ENCODE measurements at regions not wholly inside any gene's neighbourhood (a gene's known extent, or its start where the extent isn't known, plus 50 kb on each side); places are given as distances from the start of the nearest gene placed in this dataset.

DNA sequence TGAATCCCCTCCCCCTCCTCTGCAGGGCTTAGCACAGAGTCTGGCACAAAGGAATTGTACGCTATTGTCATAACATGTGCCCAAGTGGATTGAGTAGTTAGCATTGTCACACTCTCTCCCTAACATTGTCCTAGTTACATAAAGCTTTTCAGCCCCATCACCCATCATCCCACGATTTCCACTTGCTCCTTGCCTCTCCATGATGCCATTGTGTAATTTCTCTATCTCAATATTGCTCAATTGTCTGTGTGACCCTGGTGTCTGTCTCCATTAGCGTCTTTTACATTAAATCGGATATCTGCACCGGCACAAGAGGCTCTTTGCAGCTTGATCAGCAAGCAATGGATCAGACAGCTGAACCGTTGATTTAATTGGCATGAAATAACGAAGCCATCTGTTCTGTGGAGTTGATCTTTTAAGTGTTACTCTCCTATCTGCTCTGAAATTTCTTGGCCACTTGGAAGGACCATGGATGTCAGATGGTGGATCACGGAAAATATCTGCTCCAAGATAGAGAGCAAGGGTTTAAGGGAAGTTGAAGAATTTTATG lies 77.0 kb upstream of the HS3ST4 start:
- Histone ChIP-seq H3K36me3 (replicated peaks in 1 of 2; ENCODE audit: control insufficient read depth in 1 of 2, insufficient read depth in 2 of 2, low read length in 1 of 2) (no peaks in the 10 kb centered on the region), H3K9me2 (no peaks in the 10 kb centered on the region), H3K4me1 (ENCODE audit: control insufficient read depth in 1 of 2, insufficient read depth in 2 of 2, low read depth in 1 of 2, low read length in 1 of 2) (no peaks in the 10 kb centered on the region), H3K27me3 (ENCODE audit: insufficient read depth) (no peaks in the 10 kb centered on the region), H2AFZ (ENCODE audit: low read depth) (no peak overlapping the region), H3K4me2 (no peak overlapping the region), H3K79me2 (ENCODE audit: insufficient read depth) (no peaks in the 10 kb centered on the region), H3K4me3 (ENCODE audit: low read depth in 2 of 2, low read length in 1 of 2) (no peak overlapping the region), H3K9ac (no peak overlapping the region), H3F3A (replicated peaks; ENCODE audit: insufficient read depth) (no peaks in the 10 kb centered on the region), H3K9me3 (no peaks in the 10 kb centered on the region), H3K27ac (ENCODE audit: low read depth in 2 of 2, low read length in 1 of 2) (no peak overlapping the region), H4K20me1 (ENCODE audit: insufficient read depth) (no peaks in the 10 kb centered on the region)
- CTCF ChIA-PET = no interaction called here
- TF ChIP-seq GATA2 (CRISPR knock-in tag; IDR thresholded peaks at IDR 0.05) = no peak
- TF ChIP-seq FOXM1 (IDR thresholded peaks at IDR 0.05; ENCODE audit: low read depth) = no peak
- TF ChIP-seq NFIC (IDR thresholded peaks at IDR 0.05; ENCODE audit: borderline replicate concordance) = no peak
- no peak for TF ChIP-seq MXI1 (IDR thresholded peaks at IDR 0.05; ENCODE audit: low read depth, low read length)
- TF ChIP-seq, protein P1, sequence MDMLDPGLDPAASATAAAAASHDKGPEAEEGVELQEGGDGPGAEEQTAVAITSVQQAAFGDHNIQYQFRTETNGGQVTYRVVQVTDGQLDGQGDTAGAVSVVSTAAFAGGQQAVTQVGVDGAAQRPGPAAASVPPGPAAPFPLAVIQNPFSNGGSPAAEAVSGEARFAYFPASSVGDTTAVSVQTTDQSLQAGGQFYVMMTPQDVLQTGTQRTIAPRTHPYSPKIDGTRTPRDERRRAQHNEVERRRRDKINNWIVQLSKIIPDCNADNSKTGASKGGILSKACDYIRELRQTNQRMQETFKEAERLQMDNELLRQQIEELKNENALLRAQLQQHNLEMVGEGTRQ (IDR thresholded peaks at IDR 0.05; ENCODE audit: borderline replicate concordance, low read depth, low read length) = no peak
- no peak for TF ChIP-seq RFX5 (IDR thresholded peaks at IDR 0.05; ENCODE audit: low read length)
- TF ChIP-seq ELF1 (IDR thresholded peaks at IDR 0.05) = no peak
- TF ChIP-seq TCF12 (IDR thresholded peaks at IDR 0.05) = no peak
- TF ChIP-seq YY1 (IDR thresholded peaks at IDR 0.05; ENCODE audit: low read depth) = no peak
- TF ChIP-seq, protein P2, sequence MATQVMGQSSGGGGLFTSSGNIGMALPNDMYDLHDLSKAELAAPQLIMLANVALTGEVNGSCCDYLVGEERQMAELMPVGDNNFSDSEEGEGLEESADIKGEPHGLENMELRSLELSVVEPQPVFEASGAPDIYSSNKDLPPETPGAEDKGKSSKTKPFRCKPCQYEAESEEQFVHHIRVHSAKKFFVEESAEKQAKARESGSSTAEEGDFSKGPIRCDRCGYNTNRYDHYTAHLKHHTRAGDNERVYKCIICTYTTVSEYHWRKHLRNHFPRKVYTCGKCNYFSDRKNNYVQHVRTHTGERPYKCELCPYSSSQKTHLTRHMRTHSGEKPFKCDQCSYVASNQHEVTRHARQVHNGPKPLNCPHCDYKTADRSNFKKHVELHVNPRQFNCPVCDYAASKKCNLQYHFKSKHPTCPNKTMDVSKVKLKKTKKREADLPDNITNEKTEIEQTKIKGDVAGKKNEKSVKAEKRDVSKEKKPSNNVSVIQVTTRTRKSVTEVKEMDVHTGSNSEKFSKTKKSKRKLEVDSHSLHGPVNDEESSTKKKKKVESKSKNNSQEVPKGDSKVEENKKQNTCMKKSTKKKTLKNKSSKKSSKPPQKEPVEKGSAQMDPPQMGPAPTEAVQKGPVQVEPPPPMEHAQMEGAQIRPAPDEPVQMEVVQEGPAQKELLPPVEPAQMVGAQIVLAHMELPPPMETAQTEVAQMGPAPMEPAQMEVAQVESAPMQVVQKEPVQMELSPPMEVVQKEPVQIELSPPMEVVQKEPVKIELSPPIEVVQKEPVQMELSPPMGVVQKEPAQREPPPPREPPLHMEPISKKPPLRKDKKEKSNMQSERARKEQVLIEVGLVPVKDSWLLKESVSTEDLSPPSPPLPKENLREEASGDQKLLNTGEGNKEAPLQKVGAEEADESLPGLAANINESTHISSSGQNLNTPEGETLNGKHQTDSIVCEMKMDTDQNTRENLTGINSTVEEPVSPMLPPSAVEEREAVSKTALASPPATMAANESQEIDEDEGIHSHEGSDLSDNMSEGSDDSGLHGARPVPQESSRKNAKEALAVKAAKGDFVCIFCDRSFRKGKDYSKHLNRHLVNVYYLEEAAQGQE (IDR thresholded peaks at IDR 0.05; ENCODE audit: low read depth, low read length) = no peak
- TF ChIP-seq RAD21 (IDR thresholded peaks at IDR 0.05; ENCODE audit: low read length) = no peak
- no peak for TF ChIP-seq POLR2AphosphoS5 (IDR thresholded peaks at IDR 0.05; ENCODE audit: low read depth, low read length)
- TF ChIP-seq, protein P3, sequence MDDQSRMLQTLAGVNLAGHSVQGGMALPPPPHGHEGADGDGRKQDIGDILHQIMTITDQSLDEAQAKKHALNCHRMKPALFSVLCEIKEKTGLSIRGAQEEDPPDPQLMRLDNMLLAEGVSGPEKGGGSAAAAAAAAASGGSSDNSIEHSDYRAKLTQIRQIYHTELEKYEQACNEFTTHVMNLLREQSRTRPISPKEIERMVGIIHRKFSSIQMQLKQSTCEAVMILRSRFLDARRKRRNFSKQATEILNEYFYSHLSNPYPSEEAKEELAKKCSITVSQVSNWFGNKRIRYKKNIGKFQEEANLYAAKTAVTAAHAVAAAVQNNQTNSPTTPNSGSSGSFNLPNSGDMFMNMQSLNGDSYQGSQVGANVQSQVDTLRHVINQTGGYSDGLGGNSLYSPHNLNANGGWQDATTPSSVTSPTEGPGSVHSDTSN (IDR thresholded peaks at IDR 0.05) = no peak
- TF ChIP-seq RCOR1 (IDR thresholded peaks at IDR 0.05; ENCODE audit: low read length) = no peak
- TF ChIP-seq FOSL2 (IDR thresholded peaks at IDR 0.05; ENCODE audit: borderline replicate concordance, low read depth) = no peak
- no peak for TF ChIP-seq JUND (IDR thresholded peaks at IDR 0.05)
- TF ChIP-seq GABPA (IDR thresholded peaks at IDR 0.05; ENCODE audit: low read depth) = no peak
- TF ChIP-seq, protein P4, sequence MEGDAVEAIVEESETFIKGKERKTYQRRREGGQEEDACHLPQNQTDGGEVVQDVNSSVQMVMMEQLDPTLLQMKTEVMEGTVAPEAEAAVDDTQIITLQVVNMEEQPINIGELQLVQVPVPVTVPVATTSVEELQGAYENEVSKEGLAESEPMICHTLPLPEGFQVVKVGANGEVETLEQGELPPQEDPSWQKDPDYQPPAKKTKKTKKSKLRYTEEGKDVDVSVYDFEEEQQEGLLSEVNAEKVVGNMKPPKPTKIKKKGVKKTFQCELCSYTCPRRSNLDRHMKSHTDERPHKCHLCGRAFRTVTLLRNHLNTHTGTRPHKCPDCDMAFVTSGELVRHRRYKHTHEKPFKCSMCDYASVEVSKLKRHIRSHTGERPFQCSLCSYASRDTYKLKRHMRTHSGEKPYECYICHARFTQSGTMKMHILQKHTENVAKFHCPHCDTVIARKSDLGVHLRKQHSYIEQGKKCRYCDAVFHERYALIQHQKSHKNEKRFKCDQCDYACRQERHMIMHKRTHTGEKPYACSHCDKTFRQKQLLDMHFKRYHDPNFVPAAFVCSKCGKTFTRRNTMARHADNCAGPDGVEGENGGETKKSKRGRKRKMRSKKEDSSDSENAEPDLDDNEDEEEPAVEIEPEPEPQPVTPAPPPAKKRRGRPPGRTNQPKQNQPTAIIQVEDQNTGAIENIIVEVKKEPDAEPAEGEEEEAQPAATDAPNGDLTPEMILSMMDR (IDR thresholded peaks at IDR 0.05) = no peak
- TF ChIP-seq IRF3 (IDR thresholded peaks at IDR 0.05; ENCODE audit: low read depth, low read length) = no peak
- TF ChIP-seq NRF1 (IDR thresholded peaks at IDR 0.05; ENCODE audit: low read depth, low read length) = no peak
- WGBS (ENCODE audit: low lambda C conversion rate) = 3% methylated on average over 8 of the region's 8 CpGs
- DNase-seq = no peak
- POLR2A ChIA-PET = no interaction called here

Measured in SK-N-SH (cell line).